ENCODE measurements at regions not wholly inside any gene's neighbourhood (a gene's known extent, or its start where the extent isn't known, plus 50 kb on each side); places are given as distances from the start of the nearest gene placed in this dataset.

DNA sequence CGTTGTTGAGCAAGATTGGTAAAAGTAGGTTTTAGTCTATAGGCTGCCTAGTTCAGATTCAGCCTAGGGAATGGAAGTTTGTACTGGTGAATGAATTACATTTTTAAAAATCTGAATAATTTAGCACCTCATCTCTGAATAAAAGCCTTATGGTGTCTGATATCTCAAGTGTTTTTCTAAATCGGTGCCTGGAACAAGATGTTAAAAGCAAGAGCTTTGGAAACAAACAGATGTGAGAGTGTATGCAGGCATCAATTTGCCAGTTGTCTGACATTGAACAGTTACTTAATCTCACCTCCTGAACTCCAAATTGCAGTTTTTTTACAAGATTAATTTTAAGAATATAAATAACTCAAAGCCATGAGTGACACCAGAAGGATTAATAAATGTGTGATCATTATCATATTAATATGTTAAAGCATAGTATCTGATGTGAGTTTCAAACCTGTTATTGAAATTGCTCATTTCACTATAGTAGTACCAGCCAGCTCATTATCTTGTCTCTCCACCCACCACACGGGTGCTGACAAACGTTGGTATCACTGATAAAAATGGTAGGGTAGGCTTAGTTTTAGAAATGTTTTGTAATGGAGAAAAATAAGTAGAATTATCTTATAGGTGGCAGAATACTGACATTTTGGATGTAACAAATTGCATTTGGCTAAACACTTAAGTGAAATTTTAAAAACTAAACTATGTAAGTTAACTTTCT, 157.3 kb downstream of the FAM83B start:
- Histone ChIP-seq H3K4me1 (no peaks in the 10 kb centered on the region), H3K27ac (no peak overlapping the region), H3K4me3 (no peak overlapping the region), H3K36me3 (replicated peaks in 1 of 2; ENCODE audit: insufficient read depth in 1 of 2, low read depth in 2 of 2) (no peaks in the 10 kb centered on the region), H3K9me3 (no peaks in the 10 kb centered on the region), H3K27me3 (no peaks in the 10 kb centered on the region)
- no peak for DNase-seq
- no peak for TF ChIP-seq POLR2A (IDR thresholded peaks at IDR 0.05)
- TF ChIP-seq, protein P1, sequence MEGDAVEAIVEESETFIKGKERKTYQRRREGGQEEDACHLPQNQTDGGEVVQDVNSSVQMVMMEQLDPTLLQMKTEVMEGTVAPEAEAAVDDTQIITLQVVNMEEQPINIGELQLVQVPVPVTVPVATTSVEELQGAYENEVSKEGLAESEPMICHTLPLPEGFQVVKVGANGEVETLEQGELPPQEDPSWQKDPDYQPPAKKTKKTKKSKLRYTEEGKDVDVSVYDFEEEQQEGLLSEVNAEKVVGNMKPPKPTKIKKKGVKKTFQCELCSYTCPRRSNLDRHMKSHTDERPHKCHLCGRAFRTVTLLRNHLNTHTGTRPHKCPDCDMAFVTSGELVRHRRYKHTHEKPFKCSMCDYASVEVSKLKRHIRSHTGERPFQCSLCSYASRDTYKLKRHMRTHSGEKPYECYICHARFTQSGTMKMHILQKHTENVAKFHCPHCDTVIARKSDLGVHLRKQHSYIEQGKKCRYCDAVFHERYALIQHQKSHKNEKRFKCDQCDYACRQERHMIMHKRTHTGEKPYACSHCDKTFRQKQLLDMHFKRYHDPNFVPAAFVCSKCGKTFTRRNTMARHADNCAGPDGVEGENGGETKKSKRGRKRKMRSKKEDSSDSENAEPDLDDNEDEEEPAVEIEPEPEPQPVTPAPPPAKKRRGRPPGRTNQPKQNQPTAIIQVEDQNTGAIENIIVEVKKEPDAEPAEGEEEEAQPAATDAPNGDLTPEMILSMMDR (IDR thresholded peaks at IDR 0.05): no peak
- intact Hi-C loops (cut with DNase I): no loop called here
- WGBS, 2 donors: 44 to 47% methylated on average over 4 of the region's 4 CpGs
- no peak for ATAC-seq

DNA sequence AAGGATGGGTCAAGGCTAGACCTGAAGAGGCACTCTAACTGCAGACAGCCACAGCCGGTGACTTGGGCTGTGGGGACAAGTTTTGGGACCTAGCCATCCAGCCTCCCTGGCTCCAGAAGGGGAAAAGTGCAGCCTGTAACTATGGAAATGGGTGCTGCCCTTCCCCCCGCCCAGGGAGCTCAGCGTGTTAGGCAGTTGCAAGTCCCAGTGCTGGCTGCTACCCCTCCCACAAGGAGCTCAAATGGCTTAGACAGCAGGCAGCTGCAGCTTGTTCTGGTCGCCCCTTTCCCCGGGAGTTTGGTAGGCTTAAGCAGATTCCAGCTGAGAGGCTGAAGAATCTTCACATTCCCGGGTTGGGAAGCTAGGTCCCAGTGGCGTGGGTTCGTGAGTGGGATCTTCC, 162.6 kb downstream of the FAM83B start:
- intact Hi-C loops (cut with DNase I): no loop called here
- H3K36me3 ChIP-seq (replicated peaks in 1 of 2; ENCODE audit: insufficient read depth in 1 of 2, low read depth in 2 of 2): no peaks in the 10 kb centered on the region
- no peaks in the 10 kb centered on the region for H3K9me3 ChIP-seq
- 70 to 72% methylated on average over 2 to 8 of the region's 8 CpGs for WGBS, 2 donors
- DNase-seq: no peak
- no peak overlapping the region for H3K4me3 ChIP-seq
- H3K4me1 ChIP-seq: no peaks in the 10 kb centered on the region
- no peak for ATAC-seq
- H3K27ac ChIP-seq: no peak overlapping the region
- H3K27me3 ChIP-seq: no peaks in the 10 kb centered on the region
- no peak for TF ChIP-seq POLR2A (IDR thresholded peaks at IDR 0.05)
- TF ChIP-seq, protein P1 (IDR thresholded peaks at IDR 0.05): no peak

DNA sequence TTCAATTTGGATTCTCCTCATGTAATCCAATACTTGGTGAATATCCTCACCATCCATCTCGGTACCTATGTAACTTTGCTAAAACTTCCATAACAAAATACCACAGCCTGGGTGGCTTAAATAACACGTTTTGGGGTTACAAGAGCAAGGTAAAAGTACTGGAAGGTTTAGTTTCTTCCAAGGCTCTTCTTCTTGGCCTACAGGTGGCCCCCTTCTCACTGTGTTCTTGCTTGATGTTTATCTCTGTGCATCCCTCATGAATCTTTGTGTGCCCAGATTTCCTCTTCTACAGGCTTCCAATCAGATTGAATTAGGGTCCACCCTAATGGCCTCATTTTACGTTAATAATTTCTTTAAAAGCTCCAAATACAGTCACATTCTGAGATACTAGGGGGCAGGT, 163.3 kb upstream of the HCRTR2 start:
- Histone ChIP-seq H3K27me3 (no peaks in the 10 kb centered on the region), H3K4me3 (no peak overlapping the region), H3K4me1 (no peaks in the 10 kb centered on the region), H3K27ac (no peak overlapping the region), H3K36me3 (replicated peaks in 1 of 2; ENCODE audit: insufficient read depth in 1 of 2, low read depth in 2 of 2) (no peaks in the 10 kb centered on the region), H3K9me3 (no peaks in the 10 kb centered on the region)
- DNase-seq: no peak
- intact Hi-C loops (cut with DNase I): no loop called here
- no peak for TF ChIP-seq POLR2A (IDR thresholded peaks at IDR 0.05)
- TF ChIP-seq, protein P1 (IDR thresholded peaks at IDR 0.05): no peak
- WGBS, 2 donors: 68 to 70% methylated on average over 3 of the region's 3 CpGs
- ATAC-seq: no peak

DNA sequence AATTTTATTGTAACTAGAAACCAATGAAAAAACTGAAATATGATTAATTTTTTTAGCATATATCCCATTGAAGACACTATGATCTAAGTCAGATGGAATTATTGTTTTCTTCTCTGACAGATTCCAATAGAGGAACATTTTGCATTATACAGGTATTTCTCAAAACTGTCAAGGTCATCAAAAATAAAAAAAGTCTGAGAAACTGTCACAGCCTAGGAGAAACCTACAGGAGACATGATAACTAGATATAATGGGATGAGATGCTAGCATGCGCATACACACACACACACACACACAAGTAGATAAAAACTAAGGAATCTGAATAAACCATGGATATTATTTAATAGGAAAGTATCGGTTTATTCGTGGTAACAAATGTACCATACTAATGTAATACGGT, 161.9 kb upstream of the HCRTR2 start:
- TF ChIP-seq POLR2A (IDR thresholded peaks at IDR 0.05): no peak
- no peak for DNase-seq
- H3K27ac ChIP-seq: no peak overlapping the region
- H3K4me3 ChIP-seq: no peak overlapping the region
- no peak for ATAC-seq
- no peaks in the 10 kb centered on the region for H3K9me3 ChIP-seq
- no peaks in the 10 kb centered on the region for H3K36me3 ChIP-seq (replicated peaks in 1 of 2; ENCODE audit: insufficient read depth in 1 of 2, low read depth in 2 of 2)
- 93 to 98% methylated on average over 4 of the region's 4 CpGs for WGBS, 2 donors
- H3K27me3 ChIP-seq: no peaks in the 10 kb centered on the region
- H3K4me1 ChIP-seq: no peaks in the 10 kb centered on the region
- intact Hi-C loops (cut with DNase I): no loop called here

DNA sequence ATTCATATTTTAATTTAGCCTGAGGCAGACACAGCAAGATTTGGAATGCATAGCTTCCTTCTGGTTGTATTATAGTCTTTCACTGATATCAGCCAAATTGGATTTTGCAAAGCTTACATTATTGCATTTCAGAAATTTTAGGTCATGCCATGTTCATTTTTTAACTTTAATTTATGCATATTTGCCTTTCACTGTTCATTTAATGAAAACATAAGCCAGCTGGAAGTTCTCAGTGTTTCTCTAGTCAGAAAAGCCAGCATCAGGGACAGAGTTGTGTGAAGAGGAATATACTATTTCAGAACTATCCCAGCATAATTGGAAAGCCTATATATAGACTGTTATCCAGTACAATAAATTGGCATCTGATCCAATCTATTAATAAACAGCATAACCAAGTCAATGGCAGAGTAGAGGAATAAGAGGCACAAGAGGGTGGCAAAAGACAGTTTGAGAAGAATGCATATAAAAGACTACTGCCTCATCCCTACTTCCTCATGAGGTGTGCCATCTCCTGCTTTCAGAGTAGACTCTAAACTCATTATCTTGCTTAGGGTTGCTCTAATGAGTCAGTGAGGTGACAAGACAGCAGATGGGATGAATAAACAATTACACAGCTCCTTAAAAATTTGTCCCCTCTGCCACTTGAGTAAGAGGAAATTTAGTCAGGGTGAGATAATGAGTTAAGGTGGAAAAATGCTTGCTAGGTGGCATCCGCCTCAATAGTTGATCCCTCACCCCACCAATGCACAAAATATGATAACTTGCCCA, 159.8 kb upstream of the HCRTR2 start:
- H3K27me3 ChIP-seq: no peaks in the 10 kb centered on the region
- H3K9me3 ChIP-seq: no peaks in the 10 kb centered on the region
- H3K4me1 ChIP-seq: no peaks in the 10 kb centered on the region
- no peak overlapping the region for H3K27ac ChIP-seq
- intact Hi-C loops (cut with DNase I): no loop called here
- DNase-seq (no peak), ATAC-seq (no peak)
- TF ChIP-seq, protein P1 (IDR thresholded peaks at IDR 0.05): no peak
- TF ChIP-seq POLR2A (IDR thresholded peaks at IDR 0.05): no peak
- no peak overlapping the region for H3K4me3 ChIP-seq
- WGBS, 2 donors: 79 to 90% methylated on average over 1 of the region's 1 CpG
- no peaks in the 10 kb centered on the region for H3K36me3 ChIP-seq (replicated peaks in 1 of 2; ENCODE audit: insufficient read depth in 1 of 2, low read depth in 2 of 2)
